ENCODE measurements at regions not wholly inside any gene's neighbourhood (a gene's known extent, or its start where the extent isn't known, plus 50 kb on each side); places are given as distances from the start of the nearest gene placed in this dataset.

- Histone ChIP-seq H3K27ac (ENCODE audit: low read depth, low read length) (no peak overlapping the region), H3K18ac (ENCODE audit: extremely low read depth, low read length) (no peak overlapping the region), H3K56ac (replicated peaks; ENCODE audit: insufficient read length, low read depth, low read length) (no peak overlapping the region), H3K14ac (ENCODE audit: insufficient read length) (no peak overlapping the region), H4K5ac (ENCODE audit: insufficient read length, low read depth, low read length) (no peak overlapping the region), H3K23me2 (ENCODE audit: low read depth, low read length) (no peaks in the 10 kb centered on the region), H3K9ac (replicated peaks in 1 of 4; ENCODE audit: extremely low read depth in 1 of 4, low read depth in 3 of 4, low read length in 3 of 4) (no peak overlapping the region), H2AFZ (ENCODE audit: low read length) (no peak overlapping the region), H2AK5ac (ENCODE audit: low read depth, low read length) (no peak overlapping the region), H4K91ac (replicated peaks; ENCODE audit: insufficient read length, low read length) (no peak overlapping the region), H2BK20ac (ENCODE audit: low read length) (no peak overlapping the region), H2BK12ac (ENCODE audit: low read depth, low read length) (no peak overlapping the region), H3K4me2 (ENCODE audit: insufficient read depth in 1 of 2, low read depth in 2 of 2, low read length in 2 of 2) (no peak overlapping the region), H3K36me3 (ENCODE audit: control insufficient read depth in 2 of 4, insufficient read depth in 4 of 4, low read length in 3 of 4) (no peaks in the 10 kb centered on the region), H3K4me3 (ENCODE audit: extremely low read depth in 1 of 4, insufficient read depth in 2 of 4, low read depth in 3 of 4, low read length in 4 of 4) (no peak overlapping the region), H3K4ac (replicated peaks; ENCODE audit: insufficient read length, low read depth, low read length) (no peak overlapping the region), H2BK5ac (ENCODE audit: low read depth, low read length) (no peak overlapping the region), H3K79me1 (ENCODE audit: low read depth, low read length) (no peaks in the 10 kb centered on the region), H2BK15ac (ENCODE audit: low read length) (no peak overlapping the region), H3K23ac (ENCODE audit: insufficient read length) (no peak overlapping the region), H2BK120ac (replicated peaks; ENCODE audit: low read depth, low read length) (no peak overlapping the region), H3K9me3 (ENCODE audit: insufficient read depth in 2 of 2, low read depth in 1 of 2, low read length in 1 of 2) (no peaks in the 10 kb centered on the region), H3K79me2 (ENCODE audit: control insufficient read depth in 1 of 2, insufficient read depth in 2 of 2, low read length in 2 of 2) (no peaks in the 10 kb centered on the region), H4K8ac (ENCODE audit: extremely low read depth, insufficient read depth, low read length) (no peak overlapping the region), H3K4me1 (replicated peaks in 1 of 4; ENCODE audit: control insufficient read depth in 3 of 4, insufficient read depth in 4 of 4, low read length in 3 of 4) (peaks cover 0 to 1% (median 0%) of the 10 kb centered on the region in 4 experiments; a peak in 1 of 7 replicates), H3K27me3 (replicated peaks in 1 of 4; ENCODE audit: control insufficient read depth in 3 of 4, extremely low read depth in 1 of 4, insufficient read depth in 3 of 4, low read length in 3 of 4) (no peaks in the 10 kb centered on the region), H4K20me1 (replicated peaks in 1 of 2; ENCODE audit: control insufficient read depth in 1 of 2, insufficient read depth in 2 of 2, low read length in 2 of 2) (no peaks in the 10 kb centered on the region)
- FAIRE-seq (no peak), DNase-seq (ENCODE audit: low read depth in 1 of 2, low spot score in 2 of 2) (no peak)
- ChIA-PET CTCF (ENCODE audit: partially characterized antibody) (interaction anchor here (1.3 kb wide), 1 partner anchor 9 kb away, joined by 3 read pairs; no protein-coding TSS in a partner anchor), POLR2A (ENCODE audit: partially characterized antibody) (no interaction called here)
- WGBS, 2 experiments (ENCODE audit: extremely low coverage in 1 of 2, insufficient coverage in 1 of 2, insufficient read length in 1 of 2, insufficient replicate concordance in 2 of 2, low coverage in 1 of 2, low lambda C conversion rate in 2 of 2, missing lambda C conversion rate in 1 of 2), result 92% methylated on average over 2 of the region's 2 CpGs; no CpG with 5 or more reads in 1 of the 2 experiments
- TF ChIP-seq BACH1 (IDR thresholded peaks at IDR 0.05; ENCODE audit: low read length) (no peak), CHD1 (IDR thresholded peaks at IDR 0.05; ENCODE audit: low read depth, low read length) (no peak), HDAC2 (IDR thresholded peaks at IDR 0.05; ENCODE audit: borderline replicate concordance in 1 of 2, low read depth in 2 of 2, low read length in 2 of 2) (no peak), KDM1A (IDR thresholded peaks at IDR 0.05; ENCODE audit: borderline replicate concordance, low read length) (no peak), SRF (IDR thresholded peaks at IDR 0.05; ENCODE audit: low read depth, low read length) (no peak), SP1 (IDR thresholded peaks at IDR 0.05; ENCODE audit: low read depth, low read length) (no peak), TAF1 (IDR thresholded peaks at IDR 0.05; ENCODE audit: low read depth, low read length) (no peak), FOSL1 (IDR thresholded peaks at IDR 0.05; ENCODE audit: insufficient read depth, low read depth, low read length) (no peak), HDAC6 (IDR thresholded peaks at IDR 0.05; ENCODE audit: low read depth, low read length) (no peak)
These were observed 554.5 kb downstream of the NSUN3 start for GRCh38 chr3:94617312-94617711.

All from H1 (cell line).